ENCODE measurements at regions not wholly inside any gene's neighbourhood (a gene's known extent, or its start where the extent isn't known, plus 50 kb on each side); places are given as distances from the start of the nearest gene placed in this dataset.

DNA sequence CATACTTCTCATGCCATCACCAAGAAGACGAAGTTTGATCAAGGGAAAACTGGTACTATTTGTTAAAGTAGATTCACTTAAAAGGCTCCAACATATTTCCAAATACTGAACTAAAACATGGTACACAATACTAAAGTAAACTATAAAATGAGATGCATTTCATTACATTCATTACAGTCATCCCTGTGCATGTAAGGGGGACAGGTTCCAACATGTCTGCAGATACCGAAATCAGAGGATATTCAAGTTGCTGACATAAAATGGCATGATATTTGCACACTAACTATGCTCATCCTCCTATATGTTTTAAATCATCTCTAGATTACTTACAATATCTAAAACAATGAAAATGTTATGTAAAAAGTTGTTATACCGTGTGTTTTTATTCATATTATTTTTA, 893.9 kb upstream of the MANEA start:
- H3K9me3 ChIP-seq (ENCODE audit: control insufficient read depth in 1 of 2, insufficient read depth in 1 of 2, low read depth in 1 of 2, low read length in 2 of 2), result peaks cover 0 to 4% of the 10 kb centered on the region in 2 experiments; a peak in 1 of 4 replicates
- TF ChIP-seq YY1 (IDR thresholded peaks at IDR 0.05; ENCODE audit: extremely low read depth, insufficient replicate concordance, low read depth, low read length) (no peak), EZH2 (IDR thresholded peaks at IDR 0.05) (no peak), CEBPB (IDR thresholded peaks at IDR 0.05; ENCODE audit: low read depth) (no peak), SRF (IDR thresholded peaks at IDR 0.05; ENCODE audit: low read depth) (no peak), SP1 (IDR thresholded peaks at IDR 0.05; ENCODE audit: low read depth) (no peak), FOSL1 (IDR thresholded peaks at IDR 0.05; ENCODE audit: low read depth) (no peak)
- TF ChIP-seq, protein P1, sequence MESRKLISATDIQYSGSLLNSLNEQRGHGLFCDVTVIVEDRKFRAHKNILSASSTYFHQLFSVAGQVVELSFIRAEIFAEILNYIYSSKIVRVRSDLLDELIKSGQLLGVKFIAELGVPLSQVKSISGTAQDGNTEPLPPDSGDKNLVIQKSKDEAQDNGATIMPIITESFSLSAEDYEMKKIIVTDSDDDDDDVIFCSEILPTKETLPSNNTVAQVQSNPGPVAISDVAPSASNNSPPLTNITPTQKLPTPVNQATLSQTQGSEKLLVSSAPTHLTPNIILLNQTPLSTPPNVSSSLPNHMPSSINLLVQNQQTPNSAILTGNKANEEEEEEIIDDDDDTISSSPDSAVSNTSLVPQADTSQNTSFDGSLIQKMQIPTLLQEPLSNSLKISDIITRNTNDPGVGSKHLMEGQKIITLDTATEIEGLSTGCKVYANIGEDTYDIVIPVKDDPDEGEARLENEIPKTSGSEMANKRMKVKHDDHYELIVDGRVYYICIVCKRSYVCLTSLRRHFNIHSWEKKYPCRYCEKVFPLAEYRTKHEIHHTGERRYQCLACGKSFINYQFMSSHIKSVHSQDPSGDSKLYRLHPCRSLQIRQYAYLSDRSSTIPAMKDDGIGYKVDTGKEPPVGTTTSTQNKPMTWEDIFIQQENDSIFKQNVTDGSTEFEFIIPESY (IDR thresholded peaks at IDR 0.05; ENCODE audit: extremely low read depth, insufficient replicate concordance, low read length), result no peak
- no peak overlapping the region for H3K27ac ChIP-seq (ENCODE audit: low read depth, low read length)
- no peaks in the 10 kb centered on the region for H4K20me1 ChIP-seq (ENCODE audit: insufficient read depth)
- H2AFZ ChIP-seq (ENCODE audit: low read depth, low read length, poor library complexity, severe bottlenecking), result no peak overlapping the region
- ATAC-seq, result no peak
- ChIA-PET CTCF (no interaction called here), RAD21 (ENCODE audit: low non-redundant PET in 1 of 2, low total read pairs in 2 of 2, uncharacterized antibody in 2 of 2, unreplicated experiment in 2 of 2) (no interaction called here), POLR2A (no interaction called here)
- H3K4me1 ChIP-seq (ENCODE audit: control insufficient read depth in 1 of 2, insufficient read depth in 2 of 2, low read length in 2 of 2), result no peaks in the 10 kb centered on the region
- DNase-seq (ENCODE audit: low read depth, low spot score), result no peak
- H3K79me2 ChIP-seq (ENCODE audit: insufficient read depth, low read length), result no peaks in the 10 kb centered on the region
- H3K9me2 ChIP-seq (ENCODE audit: insufficient read depth), result peaks cover 3% of the 10 kb centered on the region; the same call in 1 of the 2 replicates
- H3K27me3 ChIP-seq (ENCODE audit: insufficient read depth, low read length), result no peaks in the 10 kb centered on the region
- H3K36me3 ChIP-seq (ENCODE audit: control insufficient read depth in 1 of 2, insufficient read depth in 2 of 2, low read length in 2 of 2), result no peaks in the 10 kb centered on the region
- H3K9ac ChIP-seq (ENCODE audit: low read length), result no peak overlapping the region
- H3K4me2 ChIP-seq (ENCODE audit: low read length), result no peak overlapping the region
- intact Hi-C loops (cut with micrococcal nuclease), result no loop called here
- H3K4me3 ChIP-seq (replicated peaks in 1 of 2; ENCODE audit: low read depth in 1 of 2, low read length in 2 of 2), result no peak overlapping the region
- no TSS peak for BruUV-seq (replicated peaks)

DNA sequence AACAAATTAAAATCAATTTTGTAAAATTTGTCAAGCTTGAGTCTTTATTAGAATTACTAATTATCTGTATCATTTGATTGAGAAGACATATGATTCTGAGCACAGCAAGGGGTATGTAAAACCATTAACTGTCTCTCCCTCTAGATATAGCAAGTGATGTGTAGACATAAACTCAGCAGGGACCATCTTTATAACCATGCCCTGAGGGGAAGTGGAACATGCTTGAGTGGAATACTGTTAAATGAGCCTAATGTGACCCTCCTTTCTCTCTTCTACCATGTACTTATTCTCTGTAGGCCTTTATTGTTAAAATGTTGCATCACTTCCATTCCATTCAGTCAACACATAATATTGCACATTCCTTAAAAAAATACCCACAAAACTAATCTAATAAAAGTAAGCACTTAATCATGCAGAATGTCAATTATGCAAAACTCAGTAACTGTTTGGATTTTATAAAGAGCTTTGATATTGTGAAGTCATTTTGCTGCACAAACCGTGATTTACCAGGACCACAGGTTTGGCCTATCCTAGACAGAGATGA, 896.6 kb upstream of the MANEA start:
- no peak overlapping the region for H3K4me3 ChIP-seq (replicated peaks in 1 of 2; ENCODE audit: low read depth in 1 of 2, low read length in 2 of 2)
- H3K9me3 ChIP-seq (ENCODE audit: control insufficient read depth in 1 of 2, insufficient read depth in 1 of 2, low read depth in 1 of 2, low read length in 2 of 2), result peaks cover 0 to 4% of the 10 kb centered on the region in 2 experiments; a peak in 1 of 4 replicates
- CTCF ChIA-PET, result no interaction called here

More for the DNA sequence above, 896.6 kb upstream of the MANEA start:
- Histone ChIP-seq H2AFZ (ENCODE audit: low read depth, low read length, poor library complexity, severe bottlenecking) (no peak overlapping the region), H3K9ac (ENCODE audit: low read length) (no peak overlapping the region), H3K27ac (ENCODE audit: low read depth, low read length) (no peak overlapping the region), H3K9me2 (ENCODE audit: insufficient read depth) (peaks cover 3% of the 10 kb centered on the region; the same call in 1 of the 2 replicates), H3K27me3 (ENCODE audit: insufficient read depth, low read length) (no peaks in the 10 kb centered on the region), H3K4me1 (ENCODE audit: control insufficient read depth in 1 of 2, insufficient read depth in 2 of 2, low read length in 2 of 2) (no peaks in the 10 kb centered on the region), H3K4me2 (ENCODE audit: low read length) (no peak overlapping the region), H3K36me3 (ENCODE audit: control insufficient read depth in 1 of 2, insufficient read depth in 2 of 2, low read length in 2 of 2) (no peaks in the 10 kb centered on the region), H3K79me2 (ENCODE audit: insufficient read depth, low read length) (no peaks in the 10 kb centered on the region), H4K20me1 (ENCODE audit: insufficient read depth) (no peaks in the 10 kb centered on the region)
- DNase-seq (ENCODE audit: low read depth, low spot score) (no peak), ATAC-seq (no peak)
- BruUV-seq (replicated peaks), result no TSS peak
- ChIA-PET POLR2A (no interaction called here), RAD21 (ENCODE audit: low non-redundant PET in 1 of 2, low total read pairs in 2 of 2, uncharacterized antibody in 2 of 2, unreplicated experiment in 2 of 2) (no interaction called here)
- TF ChIP-seq FOSL1 (IDR thresholded peaks at IDR 0.05; ENCODE audit: low read depth) (no peak), POLR2AphosphoS5 (IDR thresholded peaks at IDR 0.05; ENCODE audit: low read depth, low read length) (no peak), ZNF274 (IDR thresholded peaks at IDR 0.05; ENCODE audit: low read depth, low read length) (no peak), ZFX (IDR thresholded peaks at IDR 0.05) (no peak), ELF1 (IDR thresholded peaks at IDR 0.05; ENCODE audit: borderline replicate concordance, low read depth) (no peak), SRF (IDR thresholded peaks at IDR 0.05; ENCODE audit: low read depth) (no peak), CEBPB (IDR thresholded peaks at IDR 0.05; ENCODE audit: low read depth) (no peak)
- intact Hi-C loops (cut with micrococcal nuclease), result no loop called here

Data from HCT116 (cell line).